Esophagus (tissue), 2 donors: ENCODE measurements at regions not wholly inside any gene's neighbourhood (a gene's known extent, or its start where the extent isn't known, plus 50 kb on each side); places are given as distances from the start of the nearest gene placed in this dataset.
A peak's percentile ranks its signal among the peaks of the same experiment; 100 is the strongest.

Experiments used
- H3K27ac ChIP-seq, 2 donors: one replicate each; pipeline ENCODE4 v1.5.1; 2013; ENCODE audit warnings: low read depth in 2 of 2, mild to moderate bottlenecking in 2 of 2, inconsistent platforms in 1 of 2, low read length in 1 of 2, moderate library complexity in 1 of 2
- H3K27me3 ChIP-seq, 2 donors: one replicate each; pipeline ENCODE4 v1.6.1; 2013; ENCODE audit warnings: low read length in 2 of 2, control low read depth in 1 of 2, mild to moderate bottlenecking in 1 of 2; ENCODE audit not compliant: insufficient read depth in 2 of 2, control insufficient read depth in 1 of 2
- H3K36me3 ChIP-seq, 2 donors: one replicate each; pipeline ENCODE4 v1.6.1; 2013; ENCODE audit warnings: low read length in 1 of 2; ENCODE audit not compliant: control insufficient read depth in 2 of 2, insufficient read depth in 2 of 2
- H3K4me1 ChIP-seq, 2 donors: one replicate each; pipeline ENCODE4 v1.6.1; 2013; ENCODE audit warnings: low read length in 1 of 2; ENCODE audit not compliant: control insufficient read depth in 2 of 2, insufficient read depth in 2 of 2
- H3K4me3 ChIP-seq, 2 donors: one replicate each; pipeline ENCODE4 v1.5.1; 2013; ENCODE audit warnings: low read length in 2 of 2, mild to moderate bottlenecking in 2 of 2, low read depth in 1 of 2, moderate library complexity in 1 of 2
- H3K9me3 ChIP-seq, 2 donors: one replicate each; pipeline ENCODE4 v1.6.1; 2013; ENCODE audit warnings: mild to moderate bottlenecking in 2 of 2, low read depth in 1 of 2, low read length in 1 of 2, moderate library complexity in 1 of 2; ENCODE audit not compliant: control insufficient read depth in 2 of 2, insufficient read depth in 1 of 2
- WGBS, 2 donors: extraction: QIAGEN DNeasy Blood & Tissue Kit; methylation state at CpG; one replicate each; pipeline ENCODE4 v1.1.7; 2013; 5-methylcytosine and 5-hydroxymethylcytosine counted together
- donor health status: healthy with polysubstance abuse.
- donor health status: Bipolar disorder and iron deficiency.

- Histone ChIP-seq H3K9me3 (no peaks in the 10 kb centered on the region), H3K27ac (peak overlapping the region in 1 of 2 donors; percentile 68), H3K27me3 (no peaks in the 10 kb centered on the region), H3K4me1 (peaks cover 2 to 5% of the 10 kb centered on the region in 2 donors), H3K4me3 (no peak overlapping the region), H3K36me3 (no peaks in the 10 kb centered on the region)
- WGBS, 2 donors: 8 to 9% methylated on average over 7 of the region's 7 CpGs
Observed at GRCh38 chr3:42025370-42026138, 63.7 kb upstream of the ULK4 start.

DNA sequence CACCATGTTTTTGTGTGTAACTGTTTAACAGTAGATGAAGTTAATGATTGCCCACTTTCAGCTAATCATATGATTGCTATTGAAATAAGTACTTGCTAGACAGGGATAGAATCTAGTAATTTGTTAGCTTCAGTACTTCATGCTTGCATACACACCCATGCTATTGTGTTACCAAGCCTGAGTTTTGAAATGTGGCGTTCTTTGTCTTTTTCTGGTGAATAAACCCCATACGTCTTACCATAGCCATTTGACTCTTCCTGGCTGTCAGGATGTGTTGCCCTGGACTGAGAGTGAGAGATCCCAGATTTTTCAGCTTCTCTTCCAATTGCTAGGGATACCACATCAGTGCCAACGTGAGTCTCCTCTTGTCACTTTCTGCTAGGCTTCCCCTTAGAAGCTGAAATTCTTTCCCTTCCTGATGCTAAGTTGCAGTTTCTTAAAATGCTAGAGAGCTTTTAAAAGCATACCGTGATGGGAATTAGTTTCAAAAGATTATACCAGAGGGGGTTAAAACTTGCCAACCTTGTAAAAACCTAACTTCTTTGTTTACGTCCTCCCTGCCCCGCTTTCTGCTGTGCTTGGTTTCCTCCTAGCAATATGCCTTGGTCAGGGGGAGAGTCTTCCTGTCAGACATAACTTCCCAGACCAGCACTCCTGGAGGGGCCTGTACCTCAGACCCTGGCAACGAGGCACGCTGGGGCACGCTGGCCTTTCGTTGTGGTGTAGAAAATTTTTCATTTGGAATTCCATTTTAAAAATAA is 62.9 kb upstream of the ULK4 start:
- Histone ChIP-seq H3K4me3 (no peak overlapping the region), H3K4me1 (peaks cover 2 to 6% of the 10 kb centered on the region in 2 donors)
- 28 to 33% methylated on average over 10 of the region's 10 CpGs for WGBS, 2 donors

GRCh38 chr3:42023380-42023779 is 61.5 kb upstream of the ULK4 start:
- Histone ChIP-seq H3K27me3 (no peaks in the 10 kb centered on the region), H3K4me1 (peaks cover 2 to 6% of the 10 kb centered on the region in 2 donors), H3K27ac (peak overlapping the region in 1 of 2 donors; percentile 24), H3K36me3 (no peaks in the 10 kb centered on the region), H3K4me3 (no peak overlapping the region), H3K9me3 (no peaks in the 10 kb centered on the region)
- 83 to 91% methylated on average over 7 to 8 of the region's 8 CpGs for WGBS, 2 donors

More for the DNA sequence above, 62.9 kb upstream of the ULK4 start:
- Histone ChIP-seq H3K27ac (peak overlapping the region; percentile 68 to 75), H3K27me3 (no peaks in the 10 kb centered on the region), H3K36me3 (no peaks in the 10 kb centered on the region), H3K9me3 (no peaks in the 10 kb centered on the region)

GRCh38 chr3:42022355-42022754 is 60.5 kb upstream of the ULK4 start:
- no peaks in the 10 kb centered on the region for H3K36me3 ChIP-seq
- no peaks in the 10 kb centered on the region for H3K27me3 ChIP-seq
- H3K9me3 ChIP-seq: no peaks in the 10 kb centered on the region
- H3K4me3 ChIP-seq: no peak overlapping the region
- peaks cover 2 to 6% of the 10 kb centered on the region in 2 donors for H3K4me1 ChIP-seq
- 68 to 71% methylated on average over 7 of the region's 7 CpGs for WGBS, 2 donors
- H3K27ac ChIP-seq: no peak overlapping the region

DNA sequence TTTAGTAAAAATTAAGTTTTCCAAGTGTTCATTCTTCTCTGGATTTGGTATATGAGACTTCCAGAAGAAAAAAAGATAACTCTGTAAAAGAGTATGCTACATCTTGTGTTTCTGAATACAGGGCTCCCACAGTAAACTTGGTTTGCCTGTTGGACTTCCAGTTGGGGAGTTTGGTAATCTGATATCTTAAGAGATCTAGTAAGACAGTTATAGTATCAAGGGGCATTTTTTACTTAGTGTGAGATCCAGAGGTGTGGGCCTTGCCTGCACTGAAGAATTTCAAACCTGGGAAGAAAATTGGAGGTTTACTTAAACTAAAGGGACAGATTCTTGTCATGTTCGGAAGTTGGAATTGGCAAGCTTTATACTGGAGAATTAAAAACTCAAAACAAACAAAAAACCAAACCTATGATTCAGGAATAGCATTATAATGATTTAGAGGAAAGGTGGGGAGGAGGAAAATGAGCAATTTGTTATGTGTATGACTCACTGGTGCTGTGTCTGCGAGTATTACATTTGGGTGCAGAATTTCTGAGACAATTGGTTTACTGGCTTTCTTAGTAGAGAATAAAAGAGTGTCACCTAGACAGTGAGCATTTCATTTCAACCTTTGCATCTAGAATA is 58.9 kb upstream of the ULK4 start:
- Histone ChIP-seq H3K4me3 (no peak overlapping the region), H3K36me3 (no peaks in the 10 kb centered on the region), H3K9me3 (no peaks in the 10 kb centered on the region), H3K4me1 (peaks cover 2 to 6% of the 10 kb centered on the region in 2 donors), H3K27ac (peak overlapping the region in 1 of 2 donors; percentile 23), H3K27me3 (no peaks in the 10 kb centered on the region)
- WGBS, 2 donors: 19 to 40% methylated on average over 2 of the region's 2 CpGs

GRCh38 chr3:42019953-42020260 is 58.0 kb upstream of the ULK4 start:
- Histone ChIP-seq H3K4me1 (peaks cover 3 to 10% of the 10 kb centered on the region in 2 donors), H3K4me3 (no peak overlapping the region), H3K36me3 (no peaks in the 10 kb centered on the region), H3K9me3 (no peaks in the 10 kb centered on the region), H3K27me3 (no peaks in the 10 kb centered on the region), H3K27ac (no peak overlapping the region)
- 89 to 91% methylated on average over 5 of the region's 5 CpGs for WGBS, 2 donors

DNA sequence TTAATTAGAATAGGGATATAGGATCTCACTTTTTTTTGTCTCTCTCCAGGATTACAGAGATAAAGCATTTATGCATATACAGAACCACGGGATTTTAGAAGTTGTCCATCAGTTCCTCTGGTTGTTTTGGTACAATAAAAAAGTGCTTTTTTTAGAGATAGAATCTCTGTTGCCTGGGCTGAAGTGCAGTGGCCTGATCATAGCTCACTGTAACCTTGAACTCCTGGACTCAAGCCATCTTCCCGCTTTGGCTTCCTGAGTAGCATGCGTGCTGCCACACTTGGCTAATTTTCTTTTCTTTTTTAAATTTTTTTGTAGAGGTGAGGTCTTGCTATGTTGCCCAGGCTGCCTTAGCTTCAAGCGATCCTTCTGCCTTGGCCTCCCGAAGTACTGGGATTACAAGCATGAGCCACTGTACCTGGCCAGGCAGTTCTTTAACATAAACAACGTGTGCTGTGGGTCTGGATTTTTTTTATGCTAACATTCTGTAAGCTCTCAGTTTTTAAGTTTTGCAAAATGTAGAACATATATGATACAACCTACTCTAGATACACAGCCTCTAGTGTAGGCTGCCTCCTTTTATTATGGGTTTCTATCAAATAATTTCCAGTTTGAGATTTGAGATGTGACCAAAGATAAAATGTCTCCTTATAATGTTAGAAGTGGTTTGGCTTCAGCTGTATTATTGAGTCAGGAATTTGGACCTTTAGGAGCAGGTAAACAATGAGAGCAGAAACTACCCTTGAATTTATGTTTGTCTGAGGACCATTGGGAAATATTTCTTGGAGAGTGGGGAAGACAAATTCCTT is 57.4 kb upstream of the ULK4 start:
- H3K4me1 ChIP-seq: peaks cover 5 to 12% of the 10 kb centered on the region in 2 donors

GRCh38 chr3:42014921-42015533 is 53.1 kb upstream of the ULK4 start:
- WGBS, 2 donors: 14 to 15% methylated on average over 11 of the region's 11 CpGs
- Histone ChIP-seq H3K27ac (peak overlapping the region; percentile 20 to 73), H3K36me3 (no peaks in the 10 kb centered on the region), H3K27me3 (no peaks in the 10 kb centered on the region), H3K9me3 (no peaks in the 10 kb centered on the region), H3K4me1 (peaks cover 2 to 8% of the 10 kb centered on the region in 2 donors), H3K4me3 (peak overlapping the region; percentile 11 to 66)

More for the DNA sequence above, 57.4 kb upstream of the ULK4 start:
- Histone ChIP-seq H3K27ac (no peak overlapping the region), H3K9me3 (no peaks in the 10 kb centered on the region), H3K27me3 (no peaks in the 10 kb centered on the region), H3K36me3 (no peaks in the 10 kb centered on the region), H3K4me3 (no peak overlapping the region)
- 52 to 60% methylated on average over 6 of the region's 6 CpGs for WGBS, 2 donors

DNA sequence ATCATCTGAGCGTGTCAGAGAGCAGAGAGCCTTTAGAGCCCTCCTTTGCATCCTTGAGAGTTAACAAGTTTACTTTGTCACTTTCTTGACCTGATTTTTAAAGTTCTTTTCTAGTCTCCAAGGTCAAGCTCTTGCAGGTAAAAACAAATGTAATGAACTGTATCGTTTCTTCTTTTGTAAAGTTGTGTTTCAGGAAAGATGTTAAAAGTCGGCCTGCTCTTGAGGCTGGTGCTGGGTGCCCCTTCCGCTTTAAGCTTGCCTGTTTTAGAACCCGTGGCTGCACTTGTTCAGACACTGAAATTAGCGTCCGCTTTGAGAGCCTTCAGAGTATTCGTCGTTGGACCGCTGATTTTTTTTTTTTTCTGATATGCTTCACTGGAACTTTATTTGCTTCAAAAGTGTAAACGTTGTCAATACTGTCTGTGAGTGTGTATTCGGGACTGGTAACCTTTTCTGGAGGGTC is 52.6 kb upstream of the ULK4 start:
- no peaks in the 10 kb centered on the region for H3K9me3 ChIP-seq
- H3K4me1 ChIP-seq: peaks cover 2 to 6% of the 10 kb centered on the region in 2 donors
- peak overlapping the region; percentile 20 to 79 for H3K27ac ChIP-seq
- H3K36me3 ChIP-seq: no peaks in the 10 kb centered on the region
- H3K27me3 ChIP-seq: no peaks in the 10 kb centered on the region
- H3K4me3 ChIP-seq: peak overlapping the region; percentile 66 to 91
- WGBS, 2 donors: 1 to 2% methylated on average over 12 of the region's 12 CpGs
